Ishikawa (cell line): ENCODE measurements at regions not wholly inside any gene's neighbourhood (a gene's known extent, or its start where the extent isn't known, plus 50 kb on each side); places are given as distances from the start of the nearest gene placed in this dataset.

Source experiments
- CEBPB ChIP-seq: IDR thresholded peaks from 2 replicates; pipeline ENCODE4 v1.6.1; 2012
- CREB1 ChIP-seq: IDR thresholded peaks from 2 replicates; pipeline ENCODE4 v1.6.1; 2012; ENCODE audit warnings: low read depth
- EGR1 ChIP-seq: IDR thresholded peaks from 2 replicates; pipeline ENCODE4 v1.6.1; 2012
- EP300 ChIP-seq: IDR thresholded peaks from 2 replicates; pipeline ENCODE4 v1.6.1; 2012; ENCODE audit warnings: borderline replicate concordance
- FOXM1 ChIP-seq: IDR thresholded peaks from 2 replicates; pipeline ENCODE4 v1.6.1; 2012; ENCODE audit warnings: low read depth, borderline replicate concordance
- MAX ChIP-seq: IDR thresholded peaks from 2 replicates; pipeline ENCODE4 v1.6.1; 2012
- NFIC ChIP-seq: IDR thresholded peaks from 2 replicates; pipeline ENCODE4 v1.6.1; 2012
- RAD21 ChIP-seq: IDR thresholded peaks from 2 replicates; pipeline ENCODE4 v1.6.1; 2012; ENCODE audit warnings: low read depth
- REST ChIP-seq: IDR thresholded peaks from 2 replicates; pipeline ENCODE4 v1.6.1; 2012; ENCODE audit warnings: low read depth, mild to moderate bottlenecking
- TAF1 ChIP-seq: IDR thresholded peaks from 2 replicates; pipeline ENCODE4 v1.6.1; 2012; ENCODE audit warnings: low read depth, mild to moderate bottlenecking
- TCF12 ChIP-seq: IDR thresholded peaks from 2 replicates; pipeline ENCODE4 v1.6.1; 2012; ENCODE audit warnings: low read depth
- TEAD4 ChIP-seq: IDR thresholded peaks from 2 replicates; pipeline ENCODE4 v1.6.1; 2012
- USF1 ChIP-seq: IDR thresholded peaks from 2 replicates; pipeline ENCODE4 v1.6.1; 2012
- YY1 ChIP-seq: IDR thresholded peaks from 2 replicates; pipeline ENCODE4 v1.6.1; 2012; ENCODE audit warnings: low read depth
- ZBTB7A ChIP-seq: IDR thresholded peaks from 2 replicates; pipeline ENCODE4 v1.6.1; 2012; ENCODE audit warnings: low read depth

- TF ChIP-seq EGR1 (no peak), CREB1 (no peak), RAD21 (no peak), TCF12 (no peak), TAF1 (no peak), USF1 (no peak), EP300 (no peak), ZBTB7A (no peak), MAX (no peak), CEBPB (no peak), NFIC (no peak)
These were observed 379.1 kb downstream of the TCERG1L start for GRCh38 chr10:130932326-130933007.

GRCh38 chr10:130933008-130933390 is 378.5 kb downstream of the TCERG1L start:
- TF ChIP-seq REST (no peak), ZBTB7A (no peak), YY1 (no peak), CEBPB (no peak), CREB1 (no peak), RAD21 (no peak), NFIC (no peak), TEAD4 (no peak), FOXM1 (no peak), MAX (no peak), EP300 (no peak), USF1 (no peak), TAF1 (no peak), TCF12 (no peak), EGR1 (no peak)

GRCh38 chr10:130934293-130935127 is 377.0 kb downstream of the TCERG1L start:
- TF ChIP-seq TAF1 (no peak), ZBTB7A (no peak), REST (no peak), NFIC (no peak), EP300 (no peak)

GRCh38 chr10:130935128-130935439 is 376.4 kb downstream of the TCERG1L start:
- TF ChIP-seq CEBPB (no peak), CREB1 (no peak), TAF1 (no peak), REST (no peak), YY1 (no peak), EGR1 (no peak), USF1 (no peak), FOXM1 (no peak), NFIC (no peak), MAX (no peak), RAD21 (no peak), TCF12 (no peak), TEAD4 (no peak), ZBTB7A (no peak), EP300 (no peak)
